NCI-H345 (cell line): ENCODE measurements at regions not wholly inside any gene's neighbourhood (a gene's known extent, or its start where the extent isn't known, plus 50 kb on each side); places are given as distances from the start of the nearest gene placed in this dataset.

Experiments used
- DNase-seq: peaks from one replicate; lab custom pipeline; 2025; lab: John Stamatoyannopoulos, UW

DNA sequence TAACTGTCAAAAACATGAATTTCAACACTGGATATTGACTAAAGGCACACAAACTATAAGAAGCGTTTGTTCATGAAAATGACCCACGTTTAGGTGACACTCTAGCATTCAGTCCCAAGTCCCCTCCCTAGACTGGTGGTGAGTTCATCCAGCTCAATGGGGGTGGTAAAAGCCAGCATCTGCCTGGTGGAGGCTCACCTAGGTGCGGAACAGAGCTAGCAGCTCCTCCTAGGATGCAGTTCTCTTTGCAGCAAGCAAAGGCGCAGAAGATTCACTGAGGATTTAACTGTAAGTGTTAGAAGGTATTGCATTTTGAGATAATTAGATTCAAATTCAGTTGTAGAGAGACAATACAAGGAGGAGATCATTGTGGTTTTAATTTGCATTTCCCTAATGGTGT lies 87.6 kb downstream of the VSTM2A start:
- DNase-seq, result no peak

DNA sequence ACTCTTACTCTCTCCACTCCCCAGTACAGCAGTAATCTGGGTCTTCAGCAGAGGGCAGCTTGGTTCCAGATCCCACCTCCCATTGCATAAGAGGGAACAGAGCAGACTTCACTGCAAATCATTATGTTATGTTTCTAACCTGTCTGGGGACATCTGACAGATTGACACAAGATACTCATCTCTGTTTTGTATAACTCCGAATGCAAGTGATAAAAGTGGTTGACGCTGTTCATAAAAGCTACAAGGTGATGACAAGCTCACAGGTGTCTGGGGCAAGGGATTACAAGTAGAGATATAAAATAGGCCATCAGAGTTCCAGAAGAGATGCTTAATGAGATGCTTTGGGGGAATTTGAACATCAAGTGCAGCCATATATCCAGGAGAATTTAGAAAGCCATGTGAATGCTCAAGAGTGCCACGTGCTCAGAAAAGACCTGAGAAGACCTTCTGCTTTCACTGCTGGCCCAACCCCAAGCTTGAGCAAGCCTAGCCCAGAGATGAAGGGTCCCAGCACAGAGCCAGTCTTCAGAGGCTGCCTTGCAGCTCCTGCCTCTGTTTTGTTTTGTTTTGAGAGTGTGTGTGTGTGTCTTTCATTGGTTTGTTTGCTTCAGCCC lies 80.6 kb downstream of the VSTM2A start:
- DNase-seq, result no peak
